ENCODE measurements at regions not wholly inside any gene's neighbourhood (a gene's known extent, or its start where the extent isn't known, plus 50 kb on each side); places are given as distances from the start of the nearest gene placed in this dataset.
"Not testable (repeated sequence)": the region's sequence is repeated elsewhere in the genome, so short reads cannot be mapped to it uniquely, and the experiment has no call there.

DNA sequence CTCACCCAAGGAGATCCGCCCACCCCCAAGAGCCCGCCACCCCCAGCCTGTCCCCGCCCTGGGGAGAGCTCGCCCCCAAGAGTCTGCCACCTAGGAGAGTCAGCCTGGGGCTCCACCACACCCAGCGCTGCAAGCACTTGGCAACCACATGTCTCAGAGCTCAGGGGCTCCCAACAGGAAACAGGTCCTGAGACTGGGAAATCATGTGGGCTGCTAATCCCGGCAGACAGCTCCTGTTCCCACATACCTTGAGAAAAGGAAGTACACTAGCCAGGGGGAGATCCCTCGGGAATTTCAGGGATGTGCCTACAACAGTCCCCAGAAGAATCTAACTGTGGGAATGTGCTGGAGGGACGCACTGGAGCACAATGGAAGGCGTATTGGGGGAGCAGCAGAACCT lies 331.4 kb downstream of the ANAPC1 start:
- H3K4me3 ChIP-seq (ENCODE audit: low read depth, low read length, poor library complexity, severe bottlenecking); BruUV-seq (replicated peaks); H3K9me3 ChIP-seq (ENCODE audit: low read length); H3K79me2 ChIP-seq (ENCODE audit: insufficient read depth, low read depth, low read length); DNase-seq (ENCODE audit: low spot score); H3K27ac ChIP-seq (ENCODE audit: low read depth, low read length, poor library complexity, severe bottlenecking); H3K36me3 ChIP-seq (ENCODE audit: insufficient read depth, low read length); CTCF ChIA-PET (ENCODE audit: unreplicated experiment); POLR2A ChIA-PET; H3K9me2 ChIP-seq (ENCODE audit: insufficient read depth, low read length); H2AFZ ChIP-seq (ENCODE audit: low read length); H4K20me1 ChIP-seq (ENCODE audit: insufficient read depth, low read length); H3K4me2 ChIP-seq (ENCODE audit: low read length); intact Hi-C loops (cut with micrococcal nuclease; ENCODE audit: unreplicated experiment); H3K4me1 ChIP-seq (ENCODE audit: insufficient read depth, low read length, poor library complexity, severe bottlenecking): not testable (repeated sequence)

DNA sequence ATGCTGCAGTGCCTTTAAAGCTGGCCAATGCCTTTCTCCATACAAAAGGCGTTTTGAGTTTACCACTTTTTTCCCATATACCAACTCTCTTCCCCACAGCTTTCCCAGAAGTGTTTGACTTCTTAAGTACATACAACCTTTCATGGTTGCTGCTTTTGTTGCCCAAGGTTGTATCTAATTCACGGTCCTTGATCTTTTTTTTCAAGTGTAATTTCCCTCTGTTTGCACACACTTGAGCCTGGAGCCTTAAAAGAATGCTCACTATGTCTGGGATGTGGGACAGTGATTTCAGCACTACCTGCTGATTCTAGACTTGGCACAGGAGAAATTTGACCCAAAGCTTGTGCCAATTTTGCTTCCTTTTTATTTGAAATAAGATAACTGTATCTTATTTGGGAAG lies 324.7 kb downstream of the ANAPC1 start:
- BruUV-seq (replicated peaks): not testable (repeated sequence)

DNA sequence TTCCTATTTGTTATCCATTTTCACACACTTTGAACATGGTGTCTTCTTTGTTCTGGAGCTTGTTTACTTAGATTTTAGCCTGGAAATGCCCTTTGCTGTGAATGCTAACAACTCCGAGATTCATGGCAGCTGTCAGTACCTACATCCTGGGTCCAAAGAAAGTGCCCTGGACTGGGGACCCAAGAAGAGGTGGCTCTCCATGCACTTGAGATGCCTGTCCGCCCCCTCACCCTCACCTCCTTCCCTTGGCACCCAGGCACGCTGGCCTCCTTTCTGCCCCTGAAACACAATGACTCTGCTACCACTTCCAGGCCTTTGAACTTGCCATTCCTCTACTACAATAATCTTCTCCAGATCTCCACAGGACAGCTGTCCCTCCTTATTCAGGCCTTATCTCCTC lies 324.2 kb downstream of the ANAPC1 start:
- H3K4me2 ChIP-seq (ENCODE audit: low read length); H4K20me1 ChIP-seq (ENCODE audit: insufficient read depth, low read length); intact Hi-C loops (cut with micrococcal nuclease; ENCODE audit: unreplicated experiment); POLR2A ChIA-PET; H3K4me3 ChIP-seq (ENCODE audit: low read depth, low read length, poor library complexity, severe bottlenecking); H3K9me2 ChIP-seq (ENCODE audit: insufficient read depth, low read length); BruUV-seq (replicated peaks); H2AFZ ChIP-seq (ENCODE audit: low read length); H3K9me3 ChIP-seq (ENCODE audit: low read length); H3K36me3 ChIP-seq (ENCODE audit: insufficient read depth, low read length); H3K79me2 ChIP-seq (ENCODE audit: insufficient read depth, low read depth, low read length); DNase-seq (ENCODE audit: low spot score); H3K27ac ChIP-seq (ENCODE audit: low read depth, low read length, poor library complexity, severe bottlenecking); H3K4me1 ChIP-seq (ENCODE audit: insufficient read depth, low read length, poor library complexity, severe bottlenecking); CTCF ChIA-PET (ENCODE audit: unreplicated experiment): not testable (repeated sequence)

More for the DNA sequence above, 324.7 kb downstream of the ANAPC1 start:
- H3K27ac ChIP-seq (ENCODE audit: low read depth, low read length, poor library complexity, severe bottlenecking); H3K9me3 ChIP-seq (ENCODE audit: low read length); H3K4me3 ChIP-seq (ENCODE audit: low read depth, low read length, poor library complexity, severe bottlenecking); CTCF ChIA-PET (ENCODE audit: unreplicated experiment); H3K36me3 ChIP-seq (ENCODE audit: insufficient read depth, low read length); DNase-seq (ENCODE audit: low spot score); H3K9me2 ChIP-seq (ENCODE audit: insufficient read depth, low read length); POLR2A ChIA-PET; H3K79me2 ChIP-seq (ENCODE audit: insufficient read depth, low read depth, low read length); H3K4me1 ChIP-seq (ENCODE audit: insufficient read depth, low read length, poor library complexity, severe bottlenecking); H3K4me2 ChIP-seq (ENCODE audit: low read length); H4K20me1 ChIP-seq (ENCODE audit: insufficient read depth, low read length); intact Hi-C loops (cut with micrococcal nuclease; ENCODE audit: unreplicated experiment); H2AFZ ChIP-seq (ENCODE audit: low read length): not testable (repeated sequence)

DNA sequence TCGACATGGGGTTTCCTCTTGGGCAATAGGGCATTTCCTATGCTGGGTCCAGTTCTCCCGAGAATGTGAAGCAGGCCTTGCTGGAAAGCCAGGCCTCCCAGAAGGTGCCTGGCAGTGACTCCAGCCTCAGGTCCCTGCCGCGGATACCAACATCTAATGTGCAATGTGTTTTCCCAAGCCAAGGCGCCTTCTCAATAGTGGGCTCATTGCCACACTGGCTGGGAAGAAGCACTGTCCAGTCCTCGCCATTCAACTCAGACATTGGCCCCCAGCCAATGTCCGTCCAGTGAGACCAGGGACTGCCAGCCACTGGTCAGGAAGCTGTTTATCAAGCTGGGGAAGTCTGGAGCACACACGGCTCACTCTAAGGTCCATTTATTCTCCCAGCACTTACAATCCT lies 317.9 kb downstream of the ANAPC1 start:
- intact Hi-C loops (cut with micrococcal nuclease; ENCODE audit: unreplicated experiment); CTCF ChIA-PET (ENCODE audit: unreplicated experiment); DNase-seq (ENCODE audit: low spot score); H3K9me3 ChIP-seq (ENCODE audit: low read length); H3K4me1 ChIP-seq (ENCODE audit: insufficient read depth, low read length, poor library complexity, severe bottlenecking); BruUV-seq (replicated peaks); H3K9me2 ChIP-seq (ENCODE audit: insufficient read depth, low read length); H2AFZ ChIP-seq (ENCODE audit: low read length); H3K27ac ChIP-seq (ENCODE audit: low read depth, low read length, poor library complexity, severe bottlenecking); H3K36me3 ChIP-seq (ENCODE audit: insufficient read depth, low read length); H3K79me2 ChIP-seq (ENCODE audit: insufficient read depth, low read depth, low read length); POLR2A ChIA-PET; H3K4me2 ChIP-seq (ENCODE audit: low read length); H3K4me3 ChIP-seq (ENCODE audit: low read depth, low read length, poor library complexity, severe bottlenecking); H4K20me1 ChIP-seq (ENCODE audit: insufficient read depth, low read length): not testable (repeated sequence)

DNA sequence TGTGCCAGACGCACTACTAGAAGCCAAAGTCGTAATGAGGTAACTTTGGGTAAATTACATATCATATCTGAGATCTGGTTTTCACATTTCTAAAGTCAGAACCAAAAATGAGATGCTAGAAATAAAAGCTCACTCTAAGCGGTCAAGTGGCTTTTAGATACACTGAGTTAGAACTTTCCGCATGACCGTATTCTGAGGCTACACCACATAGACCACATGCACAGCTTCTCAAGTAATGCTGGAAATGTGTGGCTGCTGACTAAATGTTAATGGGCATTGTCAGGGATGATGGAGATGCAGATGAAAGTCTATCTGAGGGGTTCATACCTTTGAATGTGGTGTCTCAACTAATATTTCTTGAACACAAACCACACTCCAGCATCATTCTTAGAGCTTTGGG lies 316.8 kb downstream of the ANAPC1 start:
- H2AFZ ChIP-seq (ENCODE audit: low read length); BruUV-seq (replicated peaks); H3K4me2 ChIP-seq (ENCODE audit: low read length); H4K20me1 ChIP-seq (ENCODE audit: insufficient read depth, low read length); H3K4me1 ChIP-seq (ENCODE audit: insufficient read depth, low read length, poor library complexity, severe bottlenecking); H3K79me2 ChIP-seq (ENCODE audit: insufficient read depth, low read depth, low read length); CTCF ChIA-PET (ENCODE audit: unreplicated experiment); H3K4me3 ChIP-seq (ENCODE audit: low read depth, low read length, poor library complexity, severe bottlenecking); H3K9me3 ChIP-seq (ENCODE audit: low read length); DNase-seq (ENCODE audit: low spot score); H3K36me3 ChIP-seq (ENCODE audit: insufficient read depth, low read length); H3K9me2 ChIP-seq (ENCODE audit: insufficient read depth, low read length); H3K27ac ChIP-seq (ENCODE audit: low read depth, low read length, poor library complexity, severe bottlenecking); POLR2A ChIA-PET; intact Hi-C loops (cut with micrococcal nuclease; ENCODE audit: unreplicated experiment): not testable (repeated sequence)

DNA sequence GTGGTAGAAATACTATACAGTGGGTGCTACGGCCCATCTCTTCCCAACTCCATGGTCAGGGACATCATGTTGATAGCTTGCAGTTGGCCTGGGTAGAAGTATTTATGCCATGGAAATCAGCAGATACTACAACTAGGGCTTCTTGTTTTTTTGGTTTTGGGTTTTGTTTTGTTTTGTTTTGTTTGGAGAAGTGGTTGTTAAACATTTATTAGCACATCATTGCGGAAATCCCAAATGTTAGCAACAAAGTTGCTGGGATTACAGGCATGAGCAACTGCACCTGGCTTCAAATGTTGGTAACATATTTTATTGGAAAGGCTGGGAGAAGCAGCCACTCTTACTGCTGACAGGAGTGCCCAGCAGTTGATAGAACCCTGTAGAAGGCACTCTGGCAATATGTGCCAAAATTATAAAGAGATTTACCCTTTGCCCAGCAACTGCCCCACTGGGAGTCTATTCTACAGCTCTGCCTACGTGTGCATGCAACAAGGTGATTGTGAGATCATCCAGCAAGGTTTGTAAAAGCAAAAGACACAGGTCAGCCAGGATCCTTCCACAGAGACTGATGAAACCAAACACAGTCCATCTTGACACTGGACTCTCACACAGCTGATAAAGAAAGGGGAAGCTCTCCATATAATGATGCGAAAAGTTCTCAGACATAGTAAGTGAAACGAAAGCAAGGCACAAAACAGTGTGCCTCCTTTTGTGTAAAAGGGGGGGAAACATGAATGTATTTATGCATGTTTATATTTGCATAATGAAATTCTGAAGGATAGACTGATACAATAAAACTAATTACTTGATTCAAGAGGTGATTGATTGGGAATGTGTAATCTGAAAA lies 314.4 kb downstream of the ANAPC1 start:
- H4K20me1 ChIP-seq (ENCODE audit: insufficient read depth, low read length); H3K27ac ChIP-seq (ENCODE audit: low read depth, low read length, poor library complexity, severe bottlenecking); H3K9me3 ChIP-seq (ENCODE audit: low read length); H3K4me3 ChIP-seq (ENCODE audit: low read depth, low read length, poor library complexity, severe bottlenecking); DNase-seq (ENCODE audit: low spot score); H2AFZ ChIP-seq (ENCODE audit: low read length); POLR2A ChIA-PET; H3K79me2 ChIP-seq (ENCODE audit: insufficient read depth, low read depth, low read length); H3K9me2 ChIP-seq (ENCODE audit: insufficient read depth, low read length); CTCF ChIA-PET (ENCODE audit: unreplicated experiment); H3K36me3 ChIP-seq (ENCODE audit: insufficient read depth, low read length); intact Hi-C loops (cut with micrococcal nuclease; ENCODE audit: unreplicated experiment); BruUV-seq (replicated peaks); H3K4me2 ChIP-seq (ENCODE audit: low read length); H3K4me1 ChIP-seq (ENCODE audit: insufficient read depth, low read length, poor library complexity, severe bottlenecking): not testable (repeated sequence)
